Neural crest cell (in vitro differentiated cells): ENCODE measurements at regions not wholly inside any gene's neighbourhood (a gene's known extent, or its start where the extent isn't known, plus 50 kb on each side); places are given as distances from the start of the nearest gene placed in this dataset.

Experiments
- DNase-seq: peaks from one replicate; pipeline ENCODE4 v3.0.0; 2021; ENCODE audit warnings: low read depth, mixed read lengths, low spot score
- H3K27ac Mint-ChIP-seq: one replicate; pipeline ENCODE4 v1.8.0; 2021; ENCODE audit warnings: mild to moderate bottlenecking, mixed read lengths; ENCODE audit not compliant: unreplicated experiment
- H3K27me3 Mint-ChIP-seq: 2 replicates; pipeline ENCODE4 v1.8.0; 2021; ENCODE audit warnings: low read depth, mild to moderate bottlenecking, mixed read lengths
- H3K36me3 Mint-ChIP-seq: 2 replicates; pipeline ENCODE4 v1.8.0; 2021; ENCODE audit warnings: low read depth, mild to moderate bottlenecking, mixed read lengths
- H3K4me1 Mint-ChIP-seq: 2 replicates; pipeline ENCODE4 v1.8.0; 2021; ENCODE audit warnings: mixed read lengths
- H3K4me3 Mint-ChIP-seq: one replicate; pipeline ENCODE4 v1.8.0; 2021; ENCODE audit warnings: mild to moderate bottlenecking, mixed read lengths
- H3K9me3 Mint-ChIP-seq: 2 replicates; pipeline ENCODE4 v1.8.0; 2021; ENCODE audit warnings: mixed read lengths
- CTCF ChIP-seq: fragments of 200-600 bp; sonication (generic); conservative IDR thresholded peaks from 2 replicates; pipeline ENCODE4 v1.5.0; 2021; ENCODE audit warnings: antibody characterized with exemption, mild to moderate bottlenecking

- H3K4me1 Mint-ChIP-seq, result no peaks in the 10 kb centered on the region
- H3K9me3 Mint-ChIP-seq, result no peaks in the 10 kb centered on the region
- no peaks in the 10 kb centered on the region for H3K36me3 Mint-ChIP-seq
- peaks cover 73% of the 10 kb centered on the region for H3K27me3 Mint-ChIP-seq
- no peak overlapping the region for H3K27ac Mint-ChIP-seq
- no peak overlapping the region for H3K4me3 Mint-ChIP-seq
- no peak for DNase-seq
- no peak for TF ChIP-seq CTCF
These were observed 62.3 kb upstream of the UBE3C start for GRCh38 chr7:157076466-157076865.

GRCh38 chr7:157077021-157077420 is 61.7 kb upstream of the UBE3C start:
- Mint-ChIP-seq H3K4me3 (no peak overlapping the region), H3K27ac (no peak overlapping the region), H3K9me3 (no peaks in the 10 kb centered on the region), H3K27me3 (peaks cover 73% of the 10 kb centered on the region), H3K4me1 (no peaks in the 10 kb centered on the region), H3K36me3 (no peaks in the 10 kb centered on the region)
- no peak for DNase-seq
- TF ChIP-seq CTCF, result no peak

GRCh38 chr7:157077986-157078644 is 60.6 kb upstream of the UBE3C start:
- TF ChIP-seq CTCF, result no peak
- DNase-seq, result no peak
- Mint-ChIP-seq H3K27ac (peak overlapping the region; percentile 19), H3K4me1 (no peaks in the 10 kb centered on the region), H3K9me3 (peaks cover 2% of the 10 kb centered on the region), H3K27me3 (peaks cover 73% of the 10 kb centered on the region), H3K4me3 (peak overlapping the region; percentile 27), H3K36me3 (no peaks in the 10 kb centered on the region)

- no peak for DNase-seq
- Mint-ChIP-seq H3K27ac (no peak overlapping the region), H3K27me3 (peaks cover 67% of the 10 kb centered on the region), H3K4me1 (no peaks in the 10 kb centered on the region), H3K36me3 (no peaks in the 10 kb centered on the region), H3K4me3 (no peak overlapping the region), H3K9me3 (peaks cover 5% of the 10 kb centered on the region)
- no peak for TF ChIP-seq CTCF
These were observed 59.6 kb upstream of the UBE3C start for GRCh38 chr7:157079116-157079515.

- no peak for TF ChIP-seq CTCF
- Mint-ChIP-seq H3K36me3 (no peaks in the 10 kb centered on the region), H3K4me1 (no peaks in the 10 kb centered on the region), H3K9me3 (peaks cover 7% of the 10 kb centered on the region), H3K4me3 (no peak overlapping the region), H3K27ac (no peak overlapping the region), H3K27me3 (peaks cover 58% of the 10 kb centered on the region)
- no peak for DNase-seq
These were observed 58.5 kb upstream of the UBE3C start for GRCh38 chr7:157080111-157080730.
